HG03460 (cell line): ENCODE measurements at regions not wholly inside any gene's neighbourhood (a gene's known extent, or its start where the extent isn't known, plus 50 kb on each side); places are given as distances from the start of the nearest gene placed in this dataset.
"Not testable (repeated sequence)": the region's sequence is repeated elsewhere in the genome, so short reads cannot be mapped to it uniquely, and the experiment has no call there.

Experiments
- ATAC-seq: cut with Tn5 transposase; IDR thresholded peaks from one replicate; pipeline ENCODE4 v1.9.1; 2021; ENCODE audit not compliant: unreplicated experiment

DNA sequence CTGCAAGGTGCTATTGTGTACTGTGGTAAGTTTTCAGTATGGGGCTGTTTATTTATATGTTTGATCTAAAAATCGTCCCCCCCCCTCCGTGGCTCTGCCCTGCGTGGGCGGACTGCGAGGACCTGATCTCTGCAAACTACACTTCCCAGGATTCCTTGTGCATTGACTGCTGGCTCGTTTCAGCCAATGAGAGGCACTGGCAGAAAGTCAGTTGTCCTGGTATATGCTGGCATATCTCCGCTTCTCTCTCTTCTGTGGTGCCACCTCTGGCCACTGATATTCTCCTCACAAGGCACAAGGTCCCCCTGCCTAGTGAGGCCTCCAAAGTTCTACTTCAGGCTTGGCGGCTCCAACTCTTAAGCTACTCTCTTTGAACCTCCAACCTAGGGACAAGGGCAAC is 168.8 kb upstream of the ZFP42 start:
- no peak for ATAC-seq

DNA sequence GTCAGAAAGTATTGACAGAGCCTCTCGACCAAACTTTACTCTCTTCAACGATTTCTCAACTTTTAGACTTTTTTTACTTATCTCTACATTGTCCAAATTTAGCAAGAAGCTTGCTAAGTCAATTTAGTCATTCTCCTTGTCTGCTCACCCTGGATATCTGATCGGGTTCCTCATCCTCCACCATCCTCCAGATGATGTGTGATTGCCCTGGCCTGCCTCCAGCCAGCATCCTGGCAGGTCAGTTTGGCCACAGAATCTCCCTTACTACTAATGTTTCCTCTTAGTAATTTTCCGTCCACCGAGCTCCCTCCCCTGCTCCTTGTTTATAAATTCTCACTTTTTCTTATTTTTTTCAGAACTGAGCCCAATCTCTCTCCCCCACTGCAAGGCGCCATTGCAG is 167.9 kb upstream of the ZFP42 start:
- no peak for ATAC-seq

DNA sequence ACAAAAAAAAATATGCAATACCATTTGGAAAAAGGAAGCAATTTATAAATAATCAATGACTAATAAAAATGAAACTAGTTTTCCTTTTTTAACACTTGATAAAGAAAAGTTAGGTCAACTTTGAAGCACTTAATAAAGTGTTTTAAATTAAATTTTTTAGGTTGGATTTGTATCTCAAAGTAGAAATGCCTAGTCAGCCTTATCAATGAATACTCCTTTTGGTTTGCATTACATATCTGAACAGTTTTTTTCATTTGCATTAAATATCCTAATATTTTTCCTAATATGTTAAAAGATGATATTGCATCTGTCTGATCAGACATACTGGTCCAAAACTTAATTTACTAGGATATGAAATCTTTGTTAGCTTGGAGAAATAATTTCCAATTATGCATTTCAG is 155.8 kb upstream of the ZFP42 start:
- no peak for ATAC-seq

DNA sequence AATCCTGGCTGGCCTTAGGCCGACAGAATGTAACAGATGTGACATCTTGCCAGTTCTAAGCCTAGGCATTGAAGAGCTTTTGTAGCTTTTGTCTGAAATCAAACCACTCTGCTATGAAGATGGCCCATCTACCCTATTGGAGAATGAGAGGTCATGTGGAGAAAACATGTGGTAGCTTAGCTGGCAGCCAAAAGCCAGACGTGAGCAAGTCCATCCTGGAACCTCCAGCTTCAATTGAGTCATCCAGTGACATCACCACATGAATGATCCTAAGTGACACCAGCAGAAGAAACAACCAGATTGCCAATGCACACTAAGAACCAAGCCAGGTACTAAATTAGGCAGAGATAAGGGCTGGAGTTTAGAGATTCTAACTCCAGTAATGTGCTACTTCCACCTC is 154.8 kb upstream of the ZFP42 start:
- ATAC-seq, result no peak

DNA sequence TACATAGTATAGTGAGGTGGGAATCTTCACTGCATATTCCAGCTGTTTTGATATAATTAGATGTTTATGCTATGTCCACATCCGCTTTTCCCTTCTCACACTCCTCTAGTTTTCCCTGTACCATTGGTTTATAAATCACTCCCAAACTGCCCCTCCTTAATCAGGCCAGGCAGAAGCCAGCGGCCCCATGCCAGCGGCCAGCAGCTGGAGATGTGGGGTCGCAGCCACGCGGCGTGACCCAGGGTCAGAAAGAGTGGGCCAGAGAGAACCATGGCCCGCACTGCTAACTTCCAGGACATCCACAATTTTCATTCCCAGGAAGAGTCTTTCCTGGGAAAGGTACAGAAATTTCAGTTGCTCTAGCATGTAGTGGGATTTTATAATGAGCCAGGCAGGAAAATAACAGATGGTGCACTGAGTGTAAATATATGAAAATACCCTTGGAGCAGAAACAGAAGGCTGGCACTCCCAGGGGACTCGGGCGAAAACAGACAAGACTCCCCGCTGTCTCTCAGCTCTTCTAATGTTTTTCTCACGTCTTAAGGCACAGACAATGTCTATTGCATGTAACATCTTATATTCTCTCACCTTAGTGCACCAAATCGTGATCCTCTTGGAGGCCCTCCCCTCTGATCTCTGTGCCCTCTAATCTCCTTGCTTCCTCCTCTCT is 145.9 kb upstream of the ZFP42 start:
- no peak for ATAC-seq

DNA sequence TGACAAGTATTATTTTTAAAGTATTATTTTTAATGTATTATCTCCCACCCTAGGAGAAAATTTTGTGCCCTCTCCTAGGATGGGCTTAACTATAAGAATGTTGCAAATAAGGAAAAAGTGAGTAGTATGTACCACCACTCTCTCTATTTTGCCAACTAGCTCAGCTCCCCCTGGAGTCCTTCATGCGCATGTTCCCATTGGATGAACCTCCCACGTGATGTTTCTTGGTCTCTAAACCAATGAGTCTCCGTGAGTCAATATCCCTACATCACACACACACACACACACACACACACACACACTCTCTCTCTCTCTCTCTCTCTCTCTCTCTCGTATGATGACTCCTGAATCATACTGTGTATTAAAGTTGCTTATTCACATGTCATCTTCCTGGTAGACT is 129.7 kb upstream of the ZFP42 start:
- ATAC-seq, result no peak

DNA sequence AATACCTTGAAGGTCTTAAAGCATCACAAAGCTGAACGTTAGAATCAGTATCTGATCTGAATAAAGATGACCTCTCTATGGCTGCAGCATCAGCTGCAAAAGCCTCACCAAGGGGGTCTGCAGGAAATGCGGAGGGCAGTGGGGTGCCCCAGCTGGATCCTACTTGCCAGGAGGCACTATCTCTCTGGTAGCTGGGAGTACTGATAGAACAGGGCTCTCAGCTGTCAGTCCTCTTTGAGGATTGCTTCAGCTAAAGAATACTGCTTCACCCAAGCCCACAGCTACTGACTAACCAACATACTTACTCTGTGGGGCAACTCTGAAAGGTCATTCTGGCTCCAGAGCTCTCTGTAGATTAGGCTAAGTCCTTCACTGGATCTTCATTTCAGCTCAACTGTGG is 112.5 kb upstream of the ZFP42 start:
- no peak for ATAC-seq

DNA sequence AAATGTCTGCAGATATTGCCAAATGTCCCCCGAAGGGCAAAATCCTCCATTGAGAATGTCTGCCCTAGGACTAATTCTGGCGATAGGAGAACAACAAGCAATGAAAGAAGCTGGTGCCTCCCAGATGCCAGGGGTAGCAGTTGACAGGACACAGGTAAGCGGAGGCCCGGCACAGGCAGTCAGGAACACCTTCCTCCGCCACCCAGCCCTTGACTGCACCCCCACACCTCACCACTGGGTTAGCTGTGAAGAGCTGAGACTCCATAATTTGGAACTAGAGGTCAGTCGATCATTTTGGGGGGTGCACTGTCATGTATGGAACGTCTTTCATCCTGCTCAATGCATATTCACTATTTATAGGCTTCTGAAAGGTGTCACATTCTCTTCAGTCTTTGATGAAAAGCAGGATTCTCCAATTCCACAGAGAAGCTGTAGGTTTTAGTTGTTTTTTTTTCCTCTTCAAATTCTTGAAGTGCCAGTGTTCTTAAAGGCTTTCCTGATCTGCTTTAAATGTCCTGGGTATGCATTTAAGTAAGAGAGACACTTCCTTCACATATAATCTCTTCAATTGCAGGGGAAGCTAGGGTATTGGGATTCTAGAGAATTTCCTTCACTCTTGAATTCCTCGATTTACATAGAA is 111.6 kb upstream of the ZFP42 start:
- no peak for ATAC-seq

DNA sequence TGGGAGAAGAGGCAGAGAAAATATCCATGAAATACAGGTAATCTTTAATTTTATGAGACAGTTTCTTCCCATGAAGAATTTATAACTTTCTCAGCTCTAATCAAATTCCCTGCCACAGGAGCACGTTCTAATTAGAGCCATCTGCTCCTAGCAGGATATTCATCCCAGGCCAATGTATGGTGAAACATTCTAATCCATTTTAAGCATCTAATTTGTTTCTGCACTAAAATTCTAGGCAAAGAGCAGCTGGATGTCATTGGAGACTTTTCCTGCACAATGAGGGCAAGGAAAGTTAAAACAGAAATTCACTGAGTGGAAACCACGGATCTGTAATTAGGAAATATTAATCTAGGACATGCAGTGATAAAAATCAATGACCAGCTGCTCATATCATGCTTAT is 107.7 kb upstream of the ZFP42 start:
- no peak for ATAC-seq

DNA sequence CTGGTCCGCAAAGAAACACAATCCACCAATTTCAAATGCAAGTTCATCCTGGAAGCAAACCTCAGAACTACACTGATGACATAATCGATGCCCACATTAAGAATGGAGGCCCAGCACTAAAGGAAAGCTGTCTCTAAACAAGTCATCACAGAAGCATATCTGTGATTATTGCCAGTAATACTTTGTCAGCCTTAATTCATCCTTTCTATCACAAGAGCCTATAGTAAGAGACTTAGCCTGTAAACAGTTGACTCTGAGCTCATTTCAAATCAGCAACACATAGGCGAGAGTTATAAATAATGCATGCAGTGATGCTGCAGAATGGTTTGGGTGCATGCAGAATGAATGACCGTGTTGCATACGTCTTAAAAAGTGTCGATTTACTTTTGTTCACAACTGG is 105.9 kb upstream of the ZFP42 start:
- ATAC-seq, result no peak

DNA sequence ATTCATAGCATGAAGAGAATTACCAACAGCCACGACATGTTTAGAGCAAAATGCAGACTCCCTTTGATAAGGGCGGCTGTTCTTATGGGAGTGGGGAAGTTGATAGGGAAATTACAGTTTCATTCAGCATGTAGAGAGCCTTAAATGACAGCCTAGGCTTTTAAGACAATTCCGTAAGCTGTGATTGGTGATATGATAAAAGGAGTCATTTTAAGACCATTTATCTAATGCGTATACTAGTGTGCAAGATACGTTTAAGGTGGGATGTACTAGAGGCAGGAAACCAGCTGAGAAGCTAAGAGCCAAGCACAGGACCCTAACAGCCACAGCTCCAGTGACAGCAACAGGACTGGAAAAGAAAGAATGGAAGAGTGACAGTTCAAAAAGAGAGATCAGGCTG is 102.2 kb upstream of the ZFP42 start:
- no peak for ATAC-seq

DNA sequence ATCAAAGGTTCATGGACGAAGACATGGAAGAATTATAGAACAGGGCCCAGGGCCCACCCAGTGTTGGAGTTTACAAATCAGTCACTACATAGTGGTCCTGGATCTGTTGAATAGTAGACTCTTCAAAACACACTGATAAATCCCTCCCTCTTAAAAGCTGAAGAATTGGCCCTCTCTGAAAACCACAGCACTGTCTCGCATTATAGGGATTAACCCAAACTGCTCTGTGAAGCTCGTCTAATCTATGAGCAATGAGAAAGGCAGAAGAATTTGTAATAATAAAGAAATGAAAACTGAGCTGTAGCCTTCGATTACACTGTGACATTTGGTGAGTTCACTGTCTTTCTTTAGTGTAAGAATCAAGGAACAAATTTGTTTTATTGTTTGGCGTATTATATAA is 92.5 kb upstream of the ZFP42 start:
- no peak for ATAC-seq

DNA sequence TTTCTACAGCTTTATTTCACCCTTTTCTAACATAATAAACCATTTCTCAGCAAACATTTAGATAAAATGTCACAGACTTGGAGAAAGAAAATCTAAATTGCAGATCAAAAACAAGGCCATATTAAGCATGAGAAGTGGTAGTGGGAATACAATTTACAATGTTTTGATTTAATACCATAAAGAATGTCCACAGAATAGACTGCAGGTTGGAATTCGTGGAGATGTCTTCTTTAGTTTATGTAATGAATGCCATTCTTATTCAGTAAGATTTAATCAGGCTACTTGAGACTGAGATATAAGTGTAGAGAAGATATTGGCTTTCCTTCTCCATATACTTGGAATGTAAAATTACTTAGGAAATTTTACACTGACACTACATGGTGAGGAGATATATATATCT is 91.9 kb upstream of the ZFP42 start:
- no peak for ATAC-seq

DNA sequence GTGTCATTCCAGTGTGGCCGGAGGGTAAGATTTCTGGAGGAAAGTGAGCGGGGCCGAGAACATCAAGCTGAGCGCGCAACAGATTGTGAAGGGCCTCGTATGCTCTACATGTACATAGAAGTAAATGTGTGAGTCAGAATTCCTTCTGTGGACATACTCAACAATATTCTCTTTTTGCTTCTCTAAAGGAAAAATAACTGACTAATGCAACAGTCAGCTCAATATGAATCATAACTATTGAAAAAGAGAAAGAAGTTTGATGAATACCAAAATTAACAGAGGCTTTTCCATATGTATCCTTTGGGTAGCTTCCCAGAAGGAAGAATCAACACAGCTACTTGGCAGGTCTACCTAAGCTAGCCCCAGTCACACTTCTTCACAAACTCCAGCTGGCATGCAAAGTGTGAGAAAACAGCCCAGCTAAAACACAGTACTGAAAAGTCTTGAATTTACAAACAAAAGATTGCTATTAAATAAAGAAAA is 87.5 kb upstream of the ZFP42 start:
- ATAC-seq, result no peak

DNA sequence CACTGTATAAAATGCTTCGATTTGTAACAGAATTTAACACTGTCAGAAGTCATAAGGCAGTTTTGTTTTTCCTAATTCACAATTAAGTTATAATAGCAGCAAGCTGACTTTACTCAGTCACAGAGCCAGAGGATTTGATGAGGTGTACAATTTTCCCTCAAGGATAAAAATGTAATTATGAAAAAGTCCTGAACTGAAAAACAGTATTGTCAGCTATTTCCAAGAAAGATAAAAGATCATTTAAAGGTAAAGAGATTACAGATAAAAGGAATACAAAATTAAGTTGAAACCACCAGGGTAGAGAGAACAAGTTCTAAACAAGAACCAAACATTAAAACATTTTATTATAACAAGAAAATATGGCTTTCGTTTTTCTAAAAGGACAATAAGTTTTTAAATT is 86.8 kb upstream of the ZFP42 start:
- no peak for ATAC-seq

DNA sequence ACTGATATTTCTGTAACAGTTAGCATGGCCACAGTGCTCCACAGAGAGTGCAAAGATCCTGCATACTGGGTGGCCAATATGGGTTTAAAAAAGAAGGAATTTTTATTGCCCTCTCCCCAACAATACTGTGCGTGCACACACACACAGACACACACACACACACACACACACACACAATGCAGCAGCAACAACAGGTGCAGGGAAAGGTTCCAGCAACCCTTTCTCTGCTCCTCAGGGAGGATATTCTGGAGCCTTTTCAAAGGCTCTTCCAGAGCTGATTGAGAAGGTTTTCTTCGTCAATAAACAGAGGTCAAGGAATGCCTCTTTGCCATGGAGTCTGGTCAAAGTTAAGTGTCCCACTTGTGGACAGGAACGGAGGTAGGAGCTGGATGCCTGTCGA is 84.8 kb upstream of the ZFP42 start:
- ATAC-seq, result no peak

DNA sequence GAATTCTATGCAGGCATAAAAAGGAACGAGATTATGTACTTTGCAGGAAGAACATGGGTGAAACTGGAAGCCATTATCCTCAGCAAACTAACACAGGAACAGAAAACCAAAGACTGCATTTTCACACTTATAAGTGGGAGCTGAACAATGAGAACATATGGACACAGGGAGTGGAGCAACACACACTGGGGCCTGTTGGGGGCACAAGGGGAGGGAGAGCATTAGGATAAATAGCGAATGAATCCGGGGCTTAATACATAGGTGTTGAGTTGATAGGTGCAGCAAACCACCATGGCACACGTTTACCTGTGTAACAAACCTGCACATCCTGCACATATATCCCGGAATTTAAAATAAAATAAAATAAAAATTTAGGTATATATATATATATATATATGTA is 80.2 kb upstream of the ZFP42 start:
- not testable (repeated sequence) for ATAC-seq

DNA sequence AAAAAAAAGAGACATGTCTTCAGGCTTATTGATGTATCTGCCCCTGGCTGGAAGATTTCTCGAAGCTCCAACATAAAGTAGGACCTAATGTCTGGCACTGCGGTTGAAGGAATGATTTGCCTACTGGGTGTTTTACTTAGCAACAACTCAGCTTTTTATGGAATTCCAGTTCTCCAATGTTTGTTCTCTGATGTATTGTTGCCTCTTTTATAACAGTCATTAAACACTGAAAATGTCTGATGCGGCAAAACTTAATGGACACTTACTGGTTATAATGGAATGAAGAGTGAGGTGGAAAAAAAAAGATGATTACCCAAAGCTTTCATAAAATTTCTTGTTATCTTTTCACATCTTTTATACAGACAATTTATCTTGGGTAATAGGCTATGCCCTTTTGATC is 75.6 kb upstream of the ZFP42 start:
- no peak for ATAC-seq

DNA sequence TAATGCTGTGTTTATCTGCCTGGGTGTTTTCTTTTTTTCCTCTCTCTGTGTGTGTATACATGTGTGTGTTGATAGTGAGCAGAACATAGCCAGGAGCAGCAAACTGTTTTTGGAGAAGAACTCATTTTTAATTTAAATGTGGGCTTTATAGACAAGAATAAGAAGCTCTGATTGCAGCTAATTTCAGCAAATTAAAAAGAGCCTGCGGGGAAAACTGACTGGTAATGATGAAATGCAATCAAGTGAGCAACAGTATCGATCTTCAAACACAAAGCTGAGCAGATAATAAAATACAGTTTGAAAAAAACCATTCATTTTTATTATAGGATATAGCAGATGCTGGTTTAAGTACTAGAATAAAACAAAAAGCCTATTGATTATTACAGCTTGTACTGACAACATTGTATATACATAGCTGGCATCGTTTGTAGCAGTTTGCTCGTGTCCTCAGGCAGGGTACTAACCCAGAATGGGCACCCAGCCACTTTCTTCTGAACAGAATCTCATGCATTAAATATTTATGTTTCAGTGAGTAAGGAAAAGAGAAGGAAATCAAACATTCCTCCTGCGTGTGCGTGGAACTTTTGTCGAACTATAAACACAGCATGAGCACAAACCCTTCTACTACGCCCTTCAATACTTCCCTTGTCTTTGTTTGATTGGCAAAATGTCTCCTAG is 73.5 kb upstream of the ZFP42 start:
- no peak for ATAC-seq

DNA sequence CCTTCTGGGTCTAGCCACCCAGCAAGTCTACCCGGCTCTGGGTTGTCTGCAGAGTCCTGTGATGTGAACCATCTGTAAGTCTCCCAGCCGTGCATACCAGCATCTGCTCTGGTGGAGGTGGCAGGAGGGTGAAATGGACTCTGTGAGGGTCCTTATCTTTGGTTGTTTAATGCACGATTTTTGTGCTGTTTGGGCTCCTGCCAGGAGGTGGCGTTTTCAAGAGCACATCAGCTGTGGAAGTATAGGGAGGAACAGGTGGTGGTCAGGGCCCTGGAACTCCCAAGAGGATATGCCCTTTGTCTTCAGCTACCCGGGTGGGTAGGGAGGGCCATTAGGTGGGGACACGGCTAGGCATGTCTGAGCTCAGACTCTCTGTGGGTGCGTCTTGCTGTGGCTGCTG is 66.5 kb upstream of the ZFP42 start:
- no peak for ATAC-seq

DNA sequence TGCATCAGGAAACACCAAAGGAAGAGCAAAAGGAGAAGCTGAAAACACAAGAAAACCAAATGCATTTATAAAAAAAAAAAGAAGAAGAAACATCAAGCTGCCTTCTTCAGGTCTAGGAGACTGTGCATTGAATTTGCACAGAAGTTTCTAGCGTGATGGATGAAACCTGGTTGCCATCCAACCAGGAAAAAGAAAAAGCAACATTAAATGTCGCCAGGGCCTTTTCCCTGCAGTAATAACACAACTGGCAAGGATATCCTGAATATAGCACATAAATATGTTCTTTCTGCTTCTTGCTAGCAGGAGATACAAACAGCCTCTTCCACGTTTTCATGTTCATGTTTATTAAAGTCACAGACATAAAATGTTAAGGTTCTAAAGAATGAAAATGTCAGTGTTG is 60.8 kb upstream of the ZFP42 start:
- no peak for ATAC-seq

DNA sequence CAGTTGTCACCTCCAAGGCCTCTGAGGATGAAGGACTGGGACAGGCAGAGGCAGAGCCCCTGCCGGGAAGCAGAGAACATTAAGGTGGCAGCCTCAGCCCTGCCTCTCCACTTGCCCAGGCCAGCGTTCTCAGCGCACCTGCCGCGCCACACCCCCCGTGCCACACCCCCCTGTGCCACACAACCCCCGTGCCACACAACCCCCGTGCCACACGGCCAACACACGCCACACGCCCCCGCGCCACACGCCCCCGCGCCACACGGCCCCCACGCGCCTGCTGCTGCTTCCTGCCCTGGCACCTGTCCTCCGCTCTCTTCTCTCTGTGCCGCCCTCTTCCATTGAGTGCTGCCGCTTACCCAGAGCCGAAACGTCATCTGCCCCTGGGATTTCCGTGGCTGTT is 58.0 kb upstream of the ZFP42 start:
- ATAC-seq, result no peak

DNA sequence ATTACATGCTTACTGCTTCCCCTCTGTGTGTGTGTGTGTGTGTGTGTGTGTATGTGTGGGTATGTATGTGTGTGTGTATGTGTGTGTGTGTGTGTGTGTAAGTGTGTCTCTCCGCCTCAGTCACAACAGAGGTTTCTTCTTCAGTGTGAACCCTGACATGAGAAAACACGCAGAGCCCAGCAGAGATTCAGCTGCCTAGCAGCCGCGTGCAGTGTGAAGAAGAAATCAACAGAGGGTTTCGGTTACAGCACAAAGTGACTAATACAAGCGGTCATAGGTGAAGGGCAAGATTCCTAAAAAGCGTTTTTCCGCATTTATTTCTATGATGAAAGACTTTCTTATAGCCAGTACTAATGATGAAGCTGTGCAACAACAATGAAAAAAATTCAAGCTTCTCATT is 55.3 kb upstream of the ZFP42 start:
- no peak for ATAC-seq
